ENCODE measurements at regions not wholly inside any gene's neighbourhood (a gene's known extent, or its start where the extent isn't known, plus 50 kb on each side); places are given as distances from the start of the nearest gene placed in this dataset.

DNA sequence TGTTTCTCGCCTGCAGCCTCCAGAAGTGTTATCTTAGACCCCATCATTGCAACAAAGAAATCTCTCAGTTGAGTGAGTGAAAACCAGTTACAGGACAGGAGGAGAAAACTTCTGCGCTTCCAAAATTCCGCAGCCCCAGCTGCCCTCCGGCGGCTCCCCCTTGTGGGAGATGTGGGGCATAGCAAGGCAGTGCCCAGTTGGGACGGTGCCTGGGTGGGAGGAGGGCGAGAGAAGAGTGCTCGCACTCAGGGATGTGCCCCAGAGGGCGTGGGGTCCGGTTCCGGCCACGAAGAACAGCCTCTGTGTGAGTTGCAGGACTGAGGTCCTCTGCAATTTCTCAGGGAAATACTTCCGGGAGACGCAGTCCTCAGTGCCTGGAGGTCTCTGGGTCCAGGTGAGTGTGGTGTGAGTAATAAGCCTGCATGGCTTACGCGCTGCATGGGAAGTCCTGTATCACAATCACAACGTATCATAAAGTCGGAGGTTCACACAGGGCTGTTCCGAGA lies 87.0 kb upstream of the BLID start:
- no peaks in the 10 kb centered on the region for H3K9me3 ChIP-seq (ENCODE audit: severe bottlenecking)
- no peak overlapping the region for H3K27ac ChIP-seq
- TF ChIP-seq, protein P1, sequence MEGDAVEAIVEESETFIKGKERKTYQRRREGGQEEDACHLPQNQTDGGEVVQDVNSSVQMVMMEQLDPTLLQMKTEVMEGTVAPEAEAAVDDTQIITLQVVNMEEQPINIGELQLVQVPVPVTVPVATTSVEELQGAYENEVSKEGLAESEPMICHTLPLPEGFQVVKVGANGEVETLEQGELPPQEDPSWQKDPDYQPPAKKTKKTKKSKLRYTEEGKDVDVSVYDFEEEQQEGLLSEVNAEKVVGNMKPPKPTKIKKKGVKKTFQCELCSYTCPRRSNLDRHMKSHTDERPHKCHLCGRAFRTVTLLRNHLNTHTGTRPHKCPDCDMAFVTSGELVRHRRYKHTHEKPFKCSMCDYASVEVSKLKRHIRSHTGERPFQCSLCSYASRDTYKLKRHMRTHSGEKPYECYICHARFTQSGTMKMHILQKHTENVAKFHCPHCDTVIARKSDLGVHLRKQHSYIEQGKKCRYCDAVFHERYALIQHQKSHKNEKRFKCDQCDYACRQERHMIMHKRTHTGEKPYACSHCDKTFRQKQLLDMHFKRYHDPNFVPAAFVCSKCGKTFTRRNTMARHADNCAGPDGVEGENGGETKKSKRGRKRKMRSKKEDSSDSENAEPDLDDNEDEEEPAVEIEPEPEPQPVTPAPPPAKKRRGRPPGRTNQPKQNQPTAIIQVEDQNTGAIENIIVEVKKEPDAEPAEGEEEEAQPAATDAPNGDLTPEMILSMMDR (IDR thresholded peaks at IDR 0.05; ENCODE audit: low read depth, low read length) = peak; percentile 94
- peak; percentile 48 for DNase-seq
- no peak overlapping the region for H3K4me3 ChIP-seq (ENCODE audit: low read depth, low read length)
- no peaks in the 10 kb centered on the region for H3K27me3 ChIP-seq (ENCODE audit: insufficient read depth, low read depth, severe bottlenecking)
- H3K36me3 ChIP-seq = no peaks in the 10 kb centered on the region

DNA sequence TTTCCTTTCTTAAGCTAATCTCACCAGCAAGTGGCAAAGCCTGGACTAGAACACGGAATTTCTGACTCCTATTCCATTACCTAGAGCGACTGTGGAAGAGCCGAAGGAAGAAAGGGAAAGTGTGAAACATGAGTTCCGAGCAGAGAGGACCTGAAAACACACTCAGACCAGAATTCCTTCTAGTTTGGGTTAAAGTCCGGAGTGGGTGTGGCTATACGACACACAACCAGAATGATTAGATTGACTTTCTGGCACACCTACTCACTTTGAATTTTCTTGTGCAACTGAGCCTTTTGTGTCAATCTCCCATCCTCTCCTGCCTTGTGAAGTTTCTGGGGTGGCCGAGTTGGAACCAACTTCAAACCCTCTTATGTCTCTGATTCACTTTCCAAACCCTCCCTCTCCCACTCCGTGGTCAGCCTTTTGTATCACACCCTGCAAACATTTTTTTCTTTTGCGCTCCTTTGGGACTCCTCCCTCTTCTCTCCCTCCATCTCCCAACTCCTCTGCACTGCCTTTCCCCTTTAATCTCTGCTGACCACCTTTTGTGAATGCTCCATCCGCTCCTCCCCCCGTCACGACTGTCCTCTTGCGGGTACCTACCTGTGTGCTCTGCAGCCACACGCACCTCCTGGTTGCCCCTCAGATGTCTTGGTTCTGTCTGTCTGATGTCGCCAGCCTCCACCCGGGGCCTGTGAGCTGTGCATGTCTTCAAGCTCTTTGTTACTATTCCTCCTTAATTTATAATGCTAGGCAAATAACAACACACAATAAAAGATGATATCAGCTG lies 86.3 kb upstream of the BLID start:
- Histone ChIP-seq H3K4me3 (ENCODE audit: low read depth, low read length) (no peak overlapping the region), H3K9me3 (ENCODE audit: severe bottlenecking) (no peaks in the 10 kb centered on the region), H3K27me3 (ENCODE audit: insufficient read depth, low read depth, severe bottlenecking) (no peaks in the 10 kb centered on the region), H3K36me3 (no peaks in the 10 kb centered on the region), H3K27ac (no peak overlapping the region)
- TF ChIP-seq, protein P1 (IDR thresholded peaks at IDR 0.05; ENCODE audit: low read depth, low read length) = no peak
- DNase-seq = no peak

DNA sequence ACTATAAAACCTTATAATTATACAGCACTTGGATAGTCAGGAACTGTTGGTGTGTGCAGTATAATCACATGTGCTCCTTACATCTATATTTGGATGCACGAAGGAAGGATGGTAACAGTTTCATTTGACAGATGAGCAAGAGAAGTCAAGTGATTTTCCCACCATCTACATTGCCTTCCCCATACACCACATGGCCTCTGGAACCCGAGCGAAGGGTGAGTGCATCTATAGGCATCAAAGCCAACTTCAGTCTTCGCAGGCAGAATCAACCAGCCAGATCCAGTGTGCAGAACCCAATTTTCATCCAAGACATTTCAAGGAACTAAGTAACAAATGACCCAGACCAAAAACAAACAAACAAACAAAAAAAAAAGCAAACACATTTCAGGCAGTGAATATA lies 85.1 kb upstream of the BLID start:
- TF ChIP-seq, protein P1 (IDR thresholded peaks at IDR 0.05; ENCODE audit: low read depth, low read length) = no peak
- Histone ChIP-seq H3K36me3 (no peaks in the 10 kb centered on the region), H3K27me3 (ENCODE audit: insufficient read depth, low read depth, severe bottlenecking) (no peaks in the 10 kb centered on the region), H3K27ac (no peak overlapping the region), H3K4me3 (ENCODE audit: low read depth, low read length) (no peak overlapping the region), H3K9me3 (ENCODE audit: severe bottlenecking) (no peaks in the 10 kb centered on the region)
- no peak for DNase-seq

DNA sequence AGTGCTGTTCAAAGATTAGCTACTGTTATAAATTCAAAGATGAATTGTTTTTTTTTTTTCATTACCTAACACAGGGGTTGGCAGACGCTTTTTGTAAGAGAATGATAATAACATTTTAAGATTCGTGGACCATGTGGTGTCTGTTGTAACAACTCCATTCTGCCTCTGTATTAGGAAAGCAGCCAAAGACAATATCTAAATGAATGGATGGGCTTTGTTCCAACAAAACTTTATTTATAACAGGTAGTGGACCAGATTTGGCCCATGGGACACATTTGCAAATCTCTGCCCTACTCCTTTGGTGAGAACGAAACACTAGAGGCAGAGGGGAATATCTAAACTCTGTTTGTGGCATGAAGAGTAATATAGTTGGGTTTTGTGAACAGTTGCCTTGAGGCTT lies 83.6 kb upstream of the BLID start:
- H3K9me3 ChIP-seq (ENCODE audit: severe bottlenecking) = no peaks in the 10 kb centered on the region
- H3K27me3 ChIP-seq (ENCODE audit: insufficient read depth, low read depth, severe bottlenecking) = no peaks in the 10 kb centered on the region
- TF ChIP-seq, protein P1 (IDR thresholded peaks at IDR 0.05; ENCODE audit: low read depth, low read length) = no peak
- no peak overlapping the region for H3K27ac ChIP-seq
- H3K4me3 ChIP-seq (ENCODE audit: low read depth, low read length) = no peak overlapping the region
- DNase-seq = no peak
- no peaks in the 10 kb centered on the region for H3K36me3 ChIP-seq

DNA sequence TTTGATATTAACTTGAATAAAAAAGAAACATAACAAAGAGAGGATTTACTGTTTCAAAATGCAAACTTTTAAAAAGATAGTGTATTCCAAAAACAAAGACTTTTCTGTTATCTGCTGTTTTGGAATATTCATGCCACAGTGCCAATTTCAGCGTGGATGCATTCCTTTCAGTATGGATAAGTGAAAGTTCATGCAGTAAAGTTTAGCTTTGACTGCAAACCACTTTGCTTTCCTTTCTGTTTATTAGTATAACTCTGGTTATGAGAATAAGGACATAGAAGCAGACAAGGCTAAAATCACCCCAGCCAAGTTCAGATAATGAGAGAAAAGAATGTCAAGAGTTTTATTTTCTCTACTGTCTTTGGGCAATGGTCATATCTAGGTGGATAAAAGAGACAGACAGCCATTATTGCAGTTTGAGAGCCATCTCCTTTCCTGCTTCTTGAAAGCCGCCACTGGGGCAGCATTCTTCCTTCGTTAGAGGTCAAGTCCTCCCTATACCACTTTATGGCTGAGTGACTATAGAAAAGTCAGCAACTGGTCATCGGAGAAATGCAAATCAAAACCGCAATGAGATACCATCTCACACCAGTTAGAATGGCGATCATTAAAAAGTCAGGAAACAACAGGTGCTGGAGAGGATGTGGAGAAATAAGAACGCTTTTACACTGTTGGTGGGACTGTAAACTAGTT lies 82.4 kb upstream of the BLID start:
- no peak overlapping the region for H3K27ac ChIP-seq
- H3K9me3 ChIP-seq (ENCODE audit: severe bottlenecking) = no peaks in the 10 kb centered on the region
- TF ChIP-seq, protein P1 (IDR thresholded peaks at IDR 0.05; ENCODE audit: low read depth, low read length) = no peak
- DNase-seq = no peak
- no peak overlapping the region for H3K4me3 ChIP-seq (ENCODE audit: low read depth, low read length)
- H3K27me3 ChIP-seq (ENCODE audit: insufficient read depth, low read depth, severe bottlenecking) = no peaks in the 10 kb centered on the region
- H3K36me3 ChIP-seq = no peaks in the 10 kb centered on the region
